ENCODE measurements at regions not wholly inside any gene's neighbourhood (a gene's known extent, or its start where the extent isn't known, plus 50 kb on each side); places are given as distances from the start of the nearest gene placed in this dataset.

GRCh38 chr5:174424219-174425053 is 299.9 kb upstream of the MSX2 start:
- DNase-seq (ENCODE audit: insufficient read length, low spot score) = no peak
- FAIRE-seq = no peak

- DNase-seq (ENCODE audit: insufficient read length, low spot score) (no peak), FAIRE-seq (no peak)
These were observed 299.0 kb upstream of the MSX2 start for GRCh38 chr5:174425271-174425963.

GRCh38 chr5:174425964-174426290 is 298.5 kb upstream of the MSX2 start:
- FAIRE-seq (no peak), DNase-seq (ENCODE audit: insufficient read length, low spot score) (no peak)

GRCh38 chr5:174426388-174426787 is 298.0 kb upstream of the MSX2 start:
- DNase-seq (ENCODE audit: insufficient read length, low spot score) (no peak), FAIRE-seq (no peak)

GRCh38 chr5:174426851-174427250 is 297.5 kb upstream of the MSX2 start:
- DNase-seq (ENCODE audit: insufficient read length, low spot score) = no peak
- FAIRE-seq = no peak

- FAIRE-seq (no peak), DNase-seq (ENCODE audit: insufficient read length, low spot score) (no peak)
These were observed 297.1 kb upstream of the MSX2 start for GRCh38 chr5:174427304-174427703.

GRCh38 chr5:174428895-174429294 is 295.5 kb upstream of the MSX2 start:
- DNase-seq (ENCODE audit: insufficient read length, low spot score) (no peak), FAIRE-seq (no peak)

- FAIRE-seq = no peak
- no peak for DNase-seq (ENCODE audit: insufficient read length, low spot score)
These were observed 293.4 kb upstream of the MSX2 start for GRCh38 chr5:174430940-174431339.

GRCh38 chr5:174431504-174431903 is 292.9 kb upstream of the MSX2 start:
- FAIRE-seq = no peak

GRCh38 chr5:174433098-174433497 is 291.3 kb upstream of the MSX2 start:
- no peak for DNase-seq (ENCODE audit: insufficient read length, low spot score)
- FAIRE-seq = no peak

More at GRCh38 chr5:174431504-174431903, 292.9 kb upstream of the MSX2 start:
- DNase-seq (ENCODE audit: insufficient read length, low spot score) = no peak

- DNase-seq (ENCODE audit: insufficient read length, low spot score) (no peak), FAIRE-seq (no peak)
These were observed 287.6 kb upstream of the MSX2 start for GRCh38 chr5:174436750-174437149.

- no peak for FAIRE-seq
These were observed 279.7 kb upstream of the MSX2 start for GRCh38 chr5:174444479-174445188.

GRCh38 chr5:174446446-174446845 is 277.9 kb upstream of the MSX2 start:
- FAIRE-seq = no peak
- no peak for DNase-seq (ENCODE audit: insufficient read length, low spot score)

More at GRCh38 chr5:174444479-174445188, 279.7 kb upstream of the MSX2 start:
- DNase-seq (ENCODE audit: insufficient read length, low spot score) = no peak

GRCh38 chr5:174446988-174447387 is 277.4 kb upstream of the MSX2 start:
- FAIRE-seq = no peak
- no peak for DNase-seq (ENCODE audit: insufficient read length, low spot score)

- FAIRE-seq (no peak), DNase-seq (ENCODE audit: insufficient read length, low spot score) (no peak)
These were observed 276.3 kb upstream of the MSX2 start for GRCh38 chr5:174448041-174448440.

GRCh38 chr5:174448662-174449061 is 275.7 kb upstream of the MSX2 start:
- no peak for FAIRE-seq
- no peak for DNase-seq (ENCODE audit: insufficient read length, low spot score)

- DNase-seq (ENCODE audit: insufficient read length, low spot score) = no peak
- FAIRE-seq = no peak
These were observed 270.7 kb upstream of the MSX2 start for GRCh38 chr5:174453690-174454089.

- FAIRE-seq = no peak
- DNase-seq (ENCODE audit: insufficient read length, low spot score) = no peak
These were observed 269.9 kb upstream of the MSX2 start for GRCh38 chr5:174454464-174454863.

- DNase-seq (ENCODE audit: insufficient read length, low spot score) (no peak), FAIRE-seq (no peak)
These were observed 269.5 kb upstream of the MSX2 start for GRCh38 chr5:174454890-174455289.

GRCh38 chr5:174455301-174455700 is 269.1 kb upstream of the MSX2 start:
- DNase-seq (ENCODE audit: insufficient read length, low spot score) = no peak
- no peak for FAIRE-seq

- no peak for DNase-seq (ENCODE audit: insufficient read length, low spot score)
- no peak for FAIRE-seq
These were observed 267.2 kb upstream of the MSX2 start for GRCh38 chr5:174457141-174457678.

Measured in GM19239 (cell line).